Vagina (tissue), 2 donors: ENCODE measurements at regions not wholly inside any gene's neighbourhood (a gene's known extent, or its start where the extent isn't known, plus 50 kb on each side); places are given as distances from the start of the nearest gene placed in this dataset.

ENCODE experiments used
- POLR2A ChIP-seq, 2 donors: fragments of 450-650 bp; IDR thresholded peaks; one replicate each; pipeline ENCODE4 v1.6.1; 2017; ENCODE audit warnings: antibody characterized with exemption in 2 of 2, mild to moderate bottlenecking in 2 of 2, moderate library complexity in 2 of 2
- POLR2AphosphoS5 ChIP-seq, 2 donors: sonication (generic); formaldehyde crosslinking; IDR thresholded peaks; one replicate each; pipeline ENCODE4 v1.9.0; 2017; ENCODE audit warnings: antibody characterized with exemption in 2 of 2, mild to moderate bottlenecking in 2 of 2, low read depth in 1 of 2; ENCODE audit not compliant: insufficient read depth in 1 of 2
- TF ChIP-seq, protein P1 (sequence below), 3 experiments: fragments of 450-650 bp in 2 of 3; fragments of 200-600 bp in 1 of 3; sonication (generic) in 1 of 3; IDR thresholded peaks; one replicate each; pipeline ENCODE4 v1.5.1; 2017 to 2019; ENCODE audit warnings: antibody characterized with exemption in 3 of 3, mild to moderate bottlenecking in 2 of 3, moderate library complexity in 2 of 3

DNA sequence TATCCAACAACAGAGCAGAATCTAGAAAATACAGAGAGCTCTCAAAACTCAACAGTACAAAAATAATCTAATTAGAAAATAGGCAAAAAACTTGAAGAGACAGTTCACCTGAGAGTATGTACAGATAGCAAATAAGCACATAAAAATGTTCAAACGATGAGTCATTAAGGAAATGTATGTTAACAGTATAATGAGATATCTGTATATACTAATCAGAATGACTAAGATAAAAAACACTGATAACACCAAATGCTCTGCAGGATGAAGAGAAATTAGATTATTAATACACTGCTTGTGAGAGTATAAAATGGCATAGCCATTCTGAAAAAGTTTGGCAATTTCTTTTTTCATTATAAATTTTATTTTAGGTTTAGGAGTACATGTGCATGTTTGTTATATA is 1307.6 kb upstream of the GOT2 start:
- TF ChIP-seq POLR2A (IDR thresholded peaks at IDR 0.05) (no peak), POLR2AphosphoS5 (IDR thresholded peaks at IDR 0.05; ENCODE audit: insufficient read depth in 1 of 2, low read depth in 1 of 2) (no peak)
- TF ChIP-seq, protein P1, sequence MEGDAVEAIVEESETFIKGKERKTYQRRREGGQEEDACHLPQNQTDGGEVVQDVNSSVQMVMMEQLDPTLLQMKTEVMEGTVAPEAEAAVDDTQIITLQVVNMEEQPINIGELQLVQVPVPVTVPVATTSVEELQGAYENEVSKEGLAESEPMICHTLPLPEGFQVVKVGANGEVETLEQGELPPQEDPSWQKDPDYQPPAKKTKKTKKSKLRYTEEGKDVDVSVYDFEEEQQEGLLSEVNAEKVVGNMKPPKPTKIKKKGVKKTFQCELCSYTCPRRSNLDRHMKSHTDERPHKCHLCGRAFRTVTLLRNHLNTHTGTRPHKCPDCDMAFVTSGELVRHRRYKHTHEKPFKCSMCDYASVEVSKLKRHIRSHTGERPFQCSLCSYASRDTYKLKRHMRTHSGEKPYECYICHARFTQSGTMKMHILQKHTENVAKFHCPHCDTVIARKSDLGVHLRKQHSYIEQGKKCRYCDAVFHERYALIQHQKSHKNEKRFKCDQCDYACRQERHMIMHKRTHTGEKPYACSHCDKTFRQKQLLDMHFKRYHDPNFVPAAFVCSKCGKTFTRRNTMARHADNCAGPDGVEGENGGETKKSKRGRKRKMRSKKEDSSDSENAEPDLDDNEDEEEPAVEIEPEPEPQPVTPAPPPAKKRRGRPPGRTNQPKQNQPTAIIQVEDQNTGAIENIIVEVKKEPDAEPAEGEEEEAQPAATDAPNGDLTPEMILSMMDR (IDR thresholded peaks at IDR 0.05): no peak
